Lung (tissue), 11 donors: ENCODE measurements at regions not wholly inside any gene's neighbourhood (a gene's known extent, or its start where the extent isn't known, plus 50 kb on each side); places are given as distances from the start of the nearest gene placed in this dataset.

Experiments used
- ATAC-seq: fragments of 200-7000 bp; cut with Tn5 transposase; one replicate; pipeline ENCODE4 v1.9.1; 2020; ENCODE audit warnings: moderate number of reproducible peaks; ENCODE audit not compliant: insufficient read depth, low FRiP score
- DNase-seq, 3 donors: peaks; one replicate each; pipeline ENCODE4 v3.0.0-alpha.2; 2013 to 2017
- H3K27ac ChIP-seq, 2 donors: one replicate each; pipeline ENCODE4 v1.5.1; 2013; ENCODE audit warnings: mild to moderate bottlenecking in 2 of 2, moderate library complexity in 2 of 2, control low read depth in 1 of 2, inconsistent platforms in 1 of 2, low read depth in 1 of 2, low read length in 1 of 2
- H3K27me3 ChIP-seq, 3 donors: one replicate each; pipeline ENCODE4 v1.5.1; 2013; ENCODE audit warnings: low read length in 2 of 3; ENCODE audit not compliant: control insufficient read depth in 3 of 3, insufficient read depth in 3 of 3
- H3K36me3 ChIP-seq, 4 donors: one replicate each; pipeline ENCODE4 v1.5.1; 2013; ENCODE audit warnings: low read length in 4 of 4, mild to moderate bottlenecking in 1 of 4, moderate library complexity in 1 of 4; ENCODE audit not compliant: control insufficient read depth in 4 of 4, insufficient read depth in 4 of 4
- H3K4me1 ChIP-seq, 5 donors: one replicate each; pipeline ENCODE4 v1.5.1; 2013; ENCODE audit warnings: low read length in 5 of 5, mild to moderate bottlenecking in 2 of 5, moderate library complexity in 1 of 5; ENCODE audit not compliant: control insufficient read depth in 5 of 5, insufficient read depth in 5 of 5
- H3K4me3 ChIP-seq: one replicate; pipeline ENCODE4 v1.5.1; 2013; ENCODE audit warnings: mild to moderate bottlenecking, control low read depth, moderate library complexity
- H3K9ac ChIP-seq, 2 donors: one replicate each; pipeline ENCODE4 v1.5.1; 2013; ENCODE audit warnings: low read length in 2 of 2, control low read depth in 1 of 2; ENCODE audit not compliant: insufficient read depth in 1 of 2
- H3K9me3 ChIP-seq, 4 donors: one replicate each; pipeline ENCODE4 v1.5.1; 2013; ENCODE audit warnings: low read length in 3 of 4, mild to moderate bottlenecking in 1 of 4, moderate library complexity in 1 of 4; ENCODE audit not compliant: control insufficient read depth in 4 of 4, insufficient read depth in 3 of 4
- CTCF ChIP-seq: IDR thresholded peaks from 2 replicates; pipeline ENCODE4 v1.5.1; 2012; ENCODE audit warnings: mild to moderate bottlenecking; ENCODE audit errors: control extremely low read depth, extremely low read depth
- WGBS, 2 donors: extraction: QIAGEN DNeasy Blood & Tissue Kit; methylation state at CpG; one replicate each; pipeline ENCODE4 v1.1.7; 2013; 5-methylcytosine and 5-hydroxymethylcytosine counted together
- donor health status: control.
- donor health status: control.
- donor health status: Bipolar disorder and iron deficiency.
- donor health status: healthy.
- donor health status: DM: yes; HTN: yes; CAD: no.

- Histone ChIP-seq H3K9ac (no peak overlapping the region), H3K9me3 (no peaks in the 10 kb centered on the region), H3K27me3 (no peaks in the 10 kb centered on the region), H3K27ac (no peak overlapping the region), H3K36me3 (no peaks in the 10 kb centered on the region), H3K4me3 (no peak overlapping the region), H3K4me1 (peaks cover 0 to 12% (median 2%) of the 10 kb centered on the region in 5 donors)
- ATAC-seq (no peak), DNase-seq (peak; percentile 37 to 75 (median 56))
- WGBS, 2 donors = 70 to 73% methylated on average over 10 of the region's 10 CpGs
- no peak for TF ChIP-seq CTCF
These were observed 192.7 kb upstream of the LRIG1 start for GRCh38 chr3:66693461-66694031.

GRCh38 chr3:66702126-66702525 lies 201.3 kb upstream of the LRIG1 start:
- no peak overlapping the region for H3K27ac ChIP-seq
- no peaks in the 10 kb centered on the region for H3K27me3 ChIP-seq
- ATAC-seq (no peak), DNase-seq (no peak)
- H3K4me1 ChIP-seq = no peaks in the 10 kb centered on the region
- no peak overlapping the region for H3K4me3 ChIP-seq
- 83 to 90% methylated on average over 3 of the region's 3 CpGs for WGBS, 2 donors
- no peak for TF ChIP-seq CTCF
- H3K9ac ChIP-seq = no peak overlapping the region
- no peaks in the 10 kb centered on the region for H3K36me3 ChIP-seq
- H3K9me3 ChIP-seq = no peaks in the 10 kb centered on the region

- Histone ChIP-seq H3K27me3 (no peaks in the 10 kb centered on the region), H3K27ac (no peak overlapping the region), H3K36me3 (no peaks in the 10 kb centered on the region), H3K9ac (no peak overlapping the region), H3K4me3 (no peak overlapping the region), H3K4me1 (no peaks in the 10 kb centered on the region), H3K9me3 (no peaks in the 10 kb centered on the region)
- WGBS, 2 donors = 82 to 92% methylated on average over 2 of the region's 2 CpGs
- peak in 1 of 3 donors; percentile 32 for DNase-seq
- no peak for ATAC-seq
- no peak for TF ChIP-seq CTCF
These were observed 202.7 kb upstream of the LRIG1 start for GRCh38 chr3:66703501-66703900.

GRCh38 chr3:66705076-66705475 lies 204.3 kb upstream of the LRIG1 start:
- DNase-seq = no peak
- H3K36me3 ChIP-seq = no peaks in the 10 kb centered on the region
- WGBS, 2 donors = 73 to 81% methylated on average over 2 of the region's 2 CpGs
- H3K9ac ChIP-seq = no peak overlapping the region
- no peaks in the 10 kb centered on the region for H3K9me3 ChIP-seq
- H3K4me1 ChIP-seq = no peaks in the 10 kb centered on the region
- H3K4me3 ChIP-seq = no peak overlapping the region
- no peak for TF ChIP-seq CTCF
- H3K27me3 ChIP-seq = no peaks in the 10 kb centered on the region
- ATAC-seq = no peak
- H3K27ac ChIP-seq = no peak overlapping the region
